ENCODE measurements at regions not wholly inside any gene's neighbourhood (a gene's known extent, or its start where the extent isn't known, plus 50 kb on each side); places are given as distances from the start of the nearest gene placed in this dataset.

GRCh38 chr3:94927175-94927574, 864.3 kb downstream of the NSUN3 start:
- H3K9me3 ChIP-seq (ENCODE audit: insufficient read depth in 2 of 2, low read depth in 1 of 2, low read length in 1 of 2): no peaks in the 10 kb centered on the region
- no peak overlapping the region for H2AK5ac ChIP-seq (ENCODE audit: low read depth, low read length)
- H3K23ac ChIP-seq (ENCODE audit: insufficient read length): no peak overlapping the region
- H3K18ac ChIP-seq (ENCODE audit: extremely low read depth, low read length): no peak overlapping the region
- H3K27ac ChIP-seq (ENCODE audit: low read depth, low read length): no peak overlapping the region
- H2AFZ ChIP-seq (ENCODE audit: low read length): no peak overlapping the region
- H3K4me1 ChIP-seq (replicated peaks in 1 of 4; ENCODE audit: control insufficient read depth in 3 of 4, insufficient read depth in 4 of 4, low read length in 3 of 4): no peaks in the 10 kb centered on the region
- no peaks in the 10 kb centered on the region for H4K20me1 ChIP-seq (replicated peaks in 1 of 2; ENCODE audit: control insufficient read depth in 1 of 2, insufficient read depth in 2 of 2, low read length in 2 of 2)
- no peaks in the 10 kb centered on the region for H3K27me3 ChIP-seq (replicated peaks in 1 of 4; ENCODE audit: control insufficient read depth in 3 of 4, extremely low read depth in 1 of 4, insufficient read depth in 3 of 4, low read length in 3 of 4)
- no peak overlapping the region for H2BK12ac ChIP-seq (ENCODE audit: low read depth, low read length)
- H2BK15ac ChIP-seq (ENCODE audit: low read length): no peak overlapping the region
- no peak overlapping the region for H3K4me2 ChIP-seq (ENCODE audit: insufficient read depth in 1 of 2, low read depth in 2 of 2, low read length in 2 of 2)
- FAIRE-seq (no peak), DNase-seq (ENCODE audit: low read depth in 1 of 2, low spot score in 2 of 2) (no peak)
- H3K36me3 ChIP-seq (ENCODE audit: control insufficient read depth in 2 of 4, insufficient read depth in 4 of 4, low read length in 3 of 4): no peaks in the 10 kb centered on the region
- H4K91ac ChIP-seq (replicated peaks; ENCODE audit: insufficient read length, low read length): no peak overlapping the region
- ChIA-PET CTCF (ENCODE audit: partially characterized antibody) (no interaction called here), POLR2A (ENCODE audit: partially characterized antibody) (no interaction called here)
- H3K79me1 ChIP-seq (ENCODE audit: low read depth, low read length): no peaks in the 10 kb centered on the region
- H2BK5ac ChIP-seq (ENCODE audit: low read depth, low read length): no peak overlapping the region
- TF ChIP-seq RXRA (IDR thresholded peaks at IDR 0.05; ENCODE audit: insufficient read depth, low read depth, low read length) (no peak), RFX5 (IDR thresholded peaks at IDR 0.05; ENCODE audit: borderline replicate concordance, low read depth, low read length) (no peak), USF2 (IDR thresholded peaks at IDR 0.05; ENCODE audit: low read length) (no peak), CREB1 (IDR thresholded peaks at IDR 0.05) (no peak)
- WGBS, 2 experiments (ENCODE audit: extremely low coverage in 1 of 2, insufficient coverage in 1 of 2, insufficient read length in 1 of 2, insufficient replicate concordance in 2 of 2, low coverage in 1 of 2, low lambda C conversion rate in 2 of 2, missing lambda C conversion rate in 1 of 2): 100% methylated on average over 8 of the region's 8 CpGs; no CpG with 5 or more reads in 1 of the 2 experiments
- H3K23me2 ChIP-seq (ENCODE audit: low read depth, low read length): no peaks in the 10 kb centered on the region
- no peak overlapping the region for H3K14ac ChIP-seq (ENCODE audit: insufficient read length)
- no peak overlapping the region for H3K56ac ChIP-seq (replicated peaks; ENCODE audit: insufficient read length, low read depth, low read length)
- H3K79me2 ChIP-seq (ENCODE audit: control insufficient read depth in 1 of 2, insufficient read depth in 2 of 2, low read length in 2 of 2): no peaks in the 10 kb centered on the region
- H3K4me3 ChIP-seq (ENCODE audit: extremely low read depth in 1 of 4, insufficient read depth in 2 of 4, low read depth in 3 of 4, low read length in 4 of 4): no peak overlapping the region
- no peak overlapping the region for H3K9ac ChIP-seq (replicated peaks in 1 of 4; ENCODE audit: extremely low read depth in 1 of 4, low read depth in 3 of 4, low read length in 3 of 4)
- H3K4ac ChIP-seq (replicated peaks; ENCODE audit: insufficient read length, low read depth, low read length): no peak overlapping the region
- no peak overlapping the region for H2BK20ac ChIP-seq (ENCODE audit: low read length)
- no peak overlapping the region for H2BK120ac ChIP-seq (replicated peaks; ENCODE audit: low read depth, low read length)
- no peak overlapping the region for H4K8ac ChIP-seq (ENCODE audit: extremely low read depth, insufficient read depth, low read length)
- H4K5ac ChIP-seq (ENCODE audit: insufficient read length, low read depth, low read length): no peak overlapping the region

Measured in H1 (cell line).